ENCODE measurements at regions not wholly inside any gene's neighbourhood (a gene's known extent, or its start where the extent isn't known, plus 50 kb on each side); places are given as distances from the start of the nearest gene placed in this dataset.

GRCh38 chr5:128736553-128736952 is 198.5 kb upstream of the FBN2 start:
- Histone ChIP-seq H3K4me3 (no peak overlapping the region), H3K27me3 (no peaks in the 10 kb centered on the region), H3K4me1 (no peaks in the 10 kb centered on the region), H3K27ac (no peak overlapping the region), H3K36me3 (no peaks in the 10 kb centered on the region), H3K9me3 (no peaks in the 10 kb centered on the region)
- WGBS (ENCODE audit: insufficient coverage, low coverage, low lambda C conversion rate, missing lambda C conversion rate), result 71% methylated on average over 1 of the region's 1 CpG
- TF ChIP-seq POLR2A (IDR thresholded peaks at IDR 0.05), result no peak
- TF ChIP-seq CTCF (IDR thresholded peaks at IDR 0.05), result no peak
- ATAC-seq, result no peak
- intact Hi-C loops (cut with DNase I), result no loop called here
- DNase-seq, result no peak

- Histone ChIP-seq H3K4me3 (no peak overlapping the region), H3K4me1 (no peaks in the 10 kb centered on the region), H3K9me3 (no peaks in the 10 kb centered on the region), H3K27ac (no peak overlapping the region), H3K27me3 (no peaks in the 10 kb centered on the region), H3K36me3 (no peaks in the 10 kb centered on the region)
- WGBS (ENCODE audit: insufficient coverage, low coverage, low lambda C conversion rate, missing lambda C conversion rate), result 23% methylated on average over 11 of the region's 11 CpGs
- intact Hi-C loops (cut with DNase I), result no loop called here
- TF ChIP-seq CTCF (IDR thresholded peaks at IDR 0.05), result no peak
- TF ChIP-seq POLR2A (IDR thresholded peaks at IDR 0.05), result no peak
- DNase-seq (no peak), ATAC-seq (no peak)
These were observed 211.3 kb upstream of the FBN2 start for GRCh38 chr5:128749136-128749898.

GRCh38 chr5:128750155-128750554 is 212.1 kb upstream of the FBN2 start:
- no peak overlapping the region for H3K27ac ChIP-seq
- ATAC-seq (no peak), DNase-seq (no peak)
- H3K27me3 ChIP-seq, result no peaks in the 10 kb centered on the region
- no peaks in the 10 kb centered on the region for H3K9me3 ChIP-seq
- H3K4me3 ChIP-seq, result no peak overlapping the region
- no peaks in the 10 kb centered on the region for H3K4me1 ChIP-seq
- intact Hi-C loops (cut with DNase I), result no loop called here
- H3K36me3 ChIP-seq, result no peaks in the 10 kb centered on the region
- TF ChIP-seq CTCF (IDR thresholded peaks at IDR 0.05) (no peak), POLR2A (IDR thresholded peaks at IDR 0.05) (no peak)
- WGBS (ENCODE audit: insufficient coverage, low coverage, low lambda C conversion rate, missing lambda C conversion rate), result 17% methylated on average over 1 of the region's 1 CpG

GRCh38 chr5:128757196-128757959 is 207.9 kb upstream of the SLC27A6 start:
- Histone ChIP-seq H3K4me1 (no peaks in the 10 kb centered on the region), H3K9me3 (no peaks in the 10 kb centered on the region), H3K36me3 (no peaks in the 10 kb centered on the region), H3K4me3 (no peak overlapping the region), H3K27me3 (no peaks in the 10 kb centered on the region), H3K27ac (no peak overlapping the region)
- 45% methylated on average over 3 of the region's 3 CpGs for WGBS (ENCODE audit: insufficient coverage, low coverage, low lambda C conversion rate, missing lambda C conversion rate)
- TF ChIP-seq POLR2A (IDR thresholded peaks at IDR 0.05), result no peak
- no peak for TF ChIP-seq CTCF (IDR thresholded peaks at IDR 0.05)
- ATAC-seq (no peak), DNase-seq (no peak)
- intact Hi-C loops (cut with DNase I), result no loop called here
